GM19468 (cell line): ENCODE measurements at regions not wholly inside any gene's neighbourhood (a gene's known extent, or its start where the extent isn't known, plus 50 kb on each side); places are given as distances from the start of the nearest gene placed in this dataset.
"Not testable (repeated sequence)": the region's sequence is repeated elsewhere in the genome, so short reads cannot be mapped to it uniquely, and the experiment has no call there.

ENCODE experiments used
- ATAC-seq: cut with Tn5 transposase; IDR thresholded peaks from one replicate; pipeline ENCODE4 v1.9.1; 2021; ENCODE audit warnings: mild to moderate bottlenecking, moderate library complexity, moderate number of reproducible peaks; ENCODE audit not compliant: unreplicated experiment; ENCODE audit errors: extremely low read depth

DNA sequence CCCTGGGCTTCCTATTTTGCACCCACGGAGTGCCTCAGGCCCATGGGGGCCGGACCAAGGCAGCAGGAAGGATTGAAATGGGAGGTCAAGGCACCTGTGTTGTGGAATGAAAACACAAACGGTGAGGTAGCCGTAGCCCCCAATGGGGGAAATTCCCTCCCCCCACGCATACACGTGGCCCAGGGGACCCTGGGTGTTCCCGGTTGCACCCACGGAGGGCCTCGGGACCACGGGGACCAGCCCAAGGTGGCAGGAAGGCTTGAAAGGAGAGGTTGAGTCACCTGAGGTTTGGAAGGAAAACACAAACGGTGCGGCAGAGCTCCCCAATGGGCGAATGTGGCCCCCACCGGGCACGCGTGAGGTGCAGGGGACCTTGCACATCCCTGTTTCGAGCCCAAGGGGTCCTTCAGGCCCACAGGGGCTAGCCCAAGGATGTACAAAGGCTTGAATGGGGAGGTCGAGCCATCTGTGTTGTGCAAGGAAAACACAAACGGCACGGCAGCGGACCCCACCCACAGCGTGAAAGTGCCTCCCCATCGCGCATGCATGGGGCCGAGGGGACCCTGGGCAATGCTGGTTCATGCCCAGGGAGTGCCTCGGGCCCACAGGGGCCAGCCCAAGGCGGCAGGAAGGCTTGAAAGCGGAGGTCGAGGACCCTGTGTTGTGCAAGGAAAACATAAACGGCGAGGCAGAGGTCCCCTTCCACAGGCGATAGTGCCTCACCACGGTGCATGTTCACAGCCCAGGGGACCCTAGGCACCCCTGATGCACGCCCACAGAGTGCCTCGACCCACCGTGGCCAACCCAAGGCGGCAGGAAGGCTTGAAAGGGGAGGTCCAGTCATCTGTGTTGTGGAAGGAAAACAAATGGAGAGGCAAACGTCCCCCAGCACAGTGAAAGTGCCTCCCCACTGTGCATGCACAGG is 376.7 kb downstream of the ALG10 start:
- no peak for ATAC-seq

DNA sequence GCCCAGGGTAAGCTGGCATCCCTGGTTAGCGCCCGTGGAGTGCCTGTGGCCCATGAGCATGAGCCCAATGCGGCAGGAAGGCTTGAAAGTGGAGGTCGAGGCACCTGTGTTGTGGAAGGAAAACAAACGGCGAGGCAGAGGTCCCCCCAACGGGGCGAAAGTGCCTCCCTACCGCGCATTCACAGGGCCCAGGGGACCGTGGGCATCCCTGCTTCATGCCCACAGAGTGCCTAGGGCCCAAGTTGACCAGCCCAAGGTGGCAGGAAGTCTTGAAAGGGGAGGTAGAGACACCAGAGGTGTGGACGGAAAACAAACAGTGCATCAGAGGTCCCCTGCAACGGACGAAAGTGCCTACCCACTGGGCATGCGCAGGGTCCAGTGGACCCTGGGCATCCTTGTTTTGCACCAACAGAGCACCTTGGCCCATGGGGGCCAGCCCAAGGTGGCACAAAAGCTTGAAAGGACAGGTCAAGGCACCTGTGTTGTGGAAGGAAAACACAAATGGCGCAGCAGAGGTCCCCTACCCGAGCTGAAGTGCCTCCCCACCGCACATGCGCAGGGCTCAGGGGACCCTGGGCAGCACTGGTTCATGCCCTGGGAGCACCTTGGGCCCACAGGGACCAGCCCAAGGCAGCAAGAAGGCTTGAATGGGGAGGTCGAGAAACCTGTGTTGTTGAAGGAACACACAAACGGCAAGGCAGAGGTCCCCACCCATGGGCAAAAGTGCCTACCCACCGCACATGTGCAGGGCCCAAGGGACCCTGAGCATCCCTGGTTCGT is 377.5 kb downstream of the ALG10 start:
- ATAC-seq: no peak

DNA sequence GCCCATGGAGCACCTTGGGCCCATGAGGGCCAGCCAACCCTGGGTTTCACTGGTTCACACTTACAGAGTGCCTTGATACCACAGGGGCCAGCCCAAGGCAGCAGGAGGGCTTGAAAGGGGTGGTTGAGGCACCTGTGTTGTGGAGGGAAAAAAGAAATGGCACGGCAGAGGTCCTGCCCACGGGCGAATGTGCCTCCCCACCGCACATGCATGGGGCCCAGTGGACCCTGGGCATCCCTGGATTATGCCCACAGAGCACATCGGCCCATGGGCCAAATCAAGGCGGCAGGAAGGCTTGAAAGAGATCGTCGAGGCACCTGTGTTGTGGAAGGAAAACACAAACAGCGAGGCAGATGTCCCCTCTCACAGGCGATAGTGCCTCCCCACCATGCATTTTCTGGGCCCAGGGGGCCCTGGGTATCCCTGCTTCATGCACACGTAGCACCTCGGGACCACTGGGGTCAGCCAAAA is 378.1 kb downstream of the ALG10 start:
- ATAC-seq: no peak

DNA sequence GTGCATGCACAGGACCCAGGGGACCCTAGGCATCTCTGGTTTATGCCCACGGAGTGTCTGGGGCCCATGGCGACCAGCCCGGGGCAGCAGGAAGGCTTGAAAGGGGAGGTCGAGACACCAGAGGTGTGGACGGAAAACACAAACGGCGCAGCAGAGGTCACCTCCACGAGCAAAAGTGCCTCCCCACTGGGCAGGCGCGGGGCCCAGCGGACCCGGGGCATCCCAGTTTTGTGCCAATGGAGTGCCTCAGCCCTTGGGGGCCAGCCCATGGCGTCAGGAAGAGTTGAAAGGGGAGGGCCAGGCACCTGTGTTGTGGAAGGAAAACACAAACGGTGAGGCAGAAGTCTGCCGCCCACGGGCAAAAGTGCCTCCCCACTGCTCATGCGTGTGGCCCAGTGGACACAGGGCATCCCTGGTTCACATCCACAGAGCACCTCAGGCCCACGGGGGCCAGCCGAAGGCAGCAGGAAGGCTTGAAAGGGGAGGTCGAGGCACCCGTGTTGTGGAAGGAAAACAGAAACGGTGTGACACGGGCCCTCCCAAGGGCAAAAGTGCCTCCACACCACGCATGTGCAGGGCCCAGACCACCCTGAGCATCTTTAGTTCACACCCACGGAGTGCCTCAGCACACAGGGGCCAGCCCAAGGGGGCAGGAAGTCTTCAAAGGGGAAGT is 378.8 kb downstream of the ALG10 start:
- ATAC-seq: no peak

DNA sequence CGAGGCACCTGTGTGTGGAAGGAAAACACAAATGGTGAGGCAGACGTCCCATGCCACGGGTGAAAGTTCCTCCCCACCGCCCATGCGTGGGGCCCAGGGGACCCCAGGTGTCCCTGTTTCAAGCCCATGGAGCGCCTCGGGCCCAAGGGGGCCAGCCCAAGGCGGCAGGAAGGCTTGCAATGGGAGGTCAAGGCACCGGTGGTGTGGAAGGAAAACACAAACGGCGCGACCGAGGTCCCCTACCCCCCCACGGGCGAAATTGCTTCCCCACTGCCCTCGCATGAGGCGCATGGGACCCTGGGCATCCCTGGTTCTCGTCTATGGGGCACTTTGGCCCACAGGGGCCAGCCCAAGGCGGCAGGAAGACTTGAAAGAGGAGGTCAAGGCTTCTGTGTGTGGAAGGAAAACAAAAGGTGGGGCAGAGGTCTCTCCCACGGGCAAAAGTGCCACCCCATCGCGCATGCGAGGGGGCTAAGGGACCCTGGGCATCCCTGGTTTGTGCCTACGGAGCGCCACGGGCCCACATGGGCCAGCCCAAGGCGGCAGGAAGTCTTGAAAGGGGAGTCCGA is 379.4 kb downstream of the ALG10 start:
- no peak for ATAC-seq

DNA sequence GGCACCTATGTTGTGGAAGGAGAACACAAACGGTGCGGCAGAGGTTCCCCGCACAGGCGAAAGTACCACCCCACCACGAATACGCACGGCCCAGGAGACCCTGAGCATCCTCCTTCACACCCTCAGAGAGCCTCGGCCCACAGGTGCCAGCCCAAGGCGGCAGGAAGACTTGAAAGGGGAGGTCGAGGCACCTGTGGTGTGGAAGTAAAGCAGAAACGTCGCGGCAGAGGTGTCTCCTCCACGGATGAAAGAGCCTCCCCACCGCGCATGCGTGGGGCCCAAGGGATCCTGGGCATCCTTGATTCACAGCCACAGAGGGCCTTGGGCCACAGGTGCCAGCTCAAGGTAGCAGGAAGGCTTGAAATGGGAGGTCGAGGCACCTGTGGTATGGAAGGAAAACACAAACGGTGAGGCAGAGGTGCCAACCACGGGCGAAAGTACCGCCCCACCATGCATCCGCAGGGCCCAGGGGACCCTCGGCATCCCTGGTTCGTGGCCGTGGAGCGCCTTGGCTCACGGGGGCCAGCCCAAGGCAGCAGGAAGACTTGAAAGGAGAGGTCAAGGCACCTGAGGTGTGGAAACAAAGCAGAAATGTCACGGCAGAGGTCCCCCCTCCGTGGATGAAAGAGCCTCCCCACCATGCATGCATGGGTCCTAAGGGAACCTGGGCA is 380.1 kb downstream of the ALG10 start:
- ATAC-seq: no peak

DNA sequence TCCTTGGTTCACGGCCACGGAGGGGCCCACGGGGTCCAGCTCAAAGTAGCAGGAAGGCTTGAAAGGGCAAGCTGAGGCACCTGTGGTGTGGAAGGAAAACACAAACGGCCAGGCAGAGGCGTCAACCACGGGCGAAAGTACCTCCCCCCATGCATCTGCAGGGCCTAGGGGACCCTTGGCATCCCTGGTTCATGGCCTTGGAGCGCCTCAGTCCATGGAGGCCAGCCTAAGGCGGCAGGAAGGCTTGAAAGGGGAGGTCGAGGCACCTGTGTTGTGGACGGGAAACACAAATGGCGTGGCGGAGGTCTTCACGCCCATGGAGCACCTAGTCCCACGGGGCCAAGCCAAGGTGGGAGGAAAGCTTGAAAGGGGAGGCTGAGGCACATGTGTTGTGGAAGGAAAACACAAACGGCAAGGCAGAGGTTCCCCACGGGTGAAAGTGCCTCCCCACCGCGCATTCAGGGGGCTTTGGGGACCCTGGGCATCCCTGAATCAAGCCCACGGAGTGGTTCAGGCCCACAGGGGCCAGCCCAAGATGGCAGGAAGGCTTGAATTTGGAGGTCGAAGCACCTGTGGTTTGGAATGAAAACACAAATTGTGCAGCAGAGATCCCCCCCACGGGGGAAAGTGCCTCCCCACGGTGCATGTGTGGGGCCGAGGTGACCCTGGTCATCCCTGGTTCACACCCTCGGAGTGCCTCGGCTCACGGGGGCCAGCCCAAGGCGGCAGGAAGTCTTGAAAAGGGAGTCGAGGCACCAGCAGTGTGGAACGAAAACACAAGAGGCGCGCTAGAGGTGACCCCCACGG is 380.8 kb downstream of the ALG10 start:
- no peak for ATAC-seq

DNA sequence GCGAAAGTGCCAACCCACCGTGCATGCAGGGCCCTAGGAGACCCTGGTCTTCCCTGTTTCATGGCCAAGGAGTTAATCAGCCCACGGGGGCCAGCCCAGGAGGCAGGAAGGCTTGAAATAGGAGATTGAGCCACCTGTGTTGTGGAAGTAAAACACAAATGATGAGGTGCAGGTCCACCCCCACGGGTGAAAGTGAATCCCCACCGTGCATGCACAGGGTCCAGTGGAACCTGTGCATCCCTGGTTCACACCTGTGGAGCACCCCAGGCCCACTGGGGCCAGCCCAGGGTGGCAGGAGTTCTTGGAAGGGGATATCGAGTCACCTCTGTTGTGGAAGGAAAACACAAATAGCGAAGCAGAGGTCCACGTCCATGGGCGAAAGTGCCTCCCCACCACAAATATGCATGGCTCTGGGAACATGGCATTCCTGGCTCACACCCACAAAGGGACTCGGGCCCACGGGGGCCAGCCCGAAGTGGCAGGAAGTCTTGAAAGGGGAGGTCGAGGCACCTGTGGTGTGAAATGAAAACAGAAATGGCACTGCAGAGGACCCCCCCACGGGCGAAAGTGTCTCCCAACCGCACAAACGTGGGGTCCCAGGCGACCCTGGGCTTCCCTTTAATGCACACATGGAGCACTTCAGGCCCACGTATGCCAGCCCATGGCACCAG is 381.5 kb downstream of the ALG10 start:
- no peak for ATAC-seq

DNA sequence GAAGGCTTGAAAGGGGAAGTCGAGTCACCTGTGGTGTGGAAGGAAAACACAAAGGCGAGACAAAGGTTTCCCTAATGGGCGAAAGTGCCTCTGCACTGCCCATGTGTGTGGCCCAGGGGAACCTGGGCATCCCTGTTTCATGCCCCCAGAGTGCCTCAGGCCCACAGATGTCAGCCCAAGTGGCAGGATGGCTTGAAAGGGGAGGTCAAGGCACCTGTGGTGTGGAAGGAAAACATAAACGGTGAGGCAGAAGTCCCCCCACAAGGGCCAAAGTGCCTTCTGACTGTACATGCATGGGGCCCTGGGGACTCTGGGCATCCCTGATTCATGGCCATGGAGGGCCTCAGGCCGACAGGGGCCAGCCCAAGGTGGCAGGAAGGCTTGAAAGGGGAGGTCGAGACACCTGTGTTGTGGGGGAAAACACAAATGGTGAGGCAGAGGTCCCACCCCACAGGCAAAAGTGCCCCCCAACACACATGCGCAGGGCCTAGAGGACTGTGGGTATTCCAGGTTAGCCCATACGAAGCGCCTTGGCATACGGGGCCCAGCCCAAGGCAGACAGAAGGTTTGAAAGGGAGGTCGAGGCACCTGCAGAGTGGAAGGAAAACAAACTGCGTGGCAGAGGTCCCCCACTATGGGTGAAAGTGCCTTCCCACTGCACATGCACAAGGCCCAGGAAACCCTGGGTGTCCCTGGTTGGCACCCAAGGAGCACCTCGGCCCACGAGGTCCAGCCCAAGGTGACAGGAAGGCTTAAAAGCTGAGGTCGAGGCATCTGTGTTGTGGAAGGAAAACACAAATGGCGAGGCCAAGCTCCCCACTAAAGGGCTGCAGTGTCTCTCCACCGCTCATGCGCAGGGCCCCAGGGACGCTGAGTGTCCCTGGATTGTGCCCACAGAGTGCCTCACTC is 382.3 kb downstream of the ALG10 start:
- ATAC-seq: no peak

DNA sequence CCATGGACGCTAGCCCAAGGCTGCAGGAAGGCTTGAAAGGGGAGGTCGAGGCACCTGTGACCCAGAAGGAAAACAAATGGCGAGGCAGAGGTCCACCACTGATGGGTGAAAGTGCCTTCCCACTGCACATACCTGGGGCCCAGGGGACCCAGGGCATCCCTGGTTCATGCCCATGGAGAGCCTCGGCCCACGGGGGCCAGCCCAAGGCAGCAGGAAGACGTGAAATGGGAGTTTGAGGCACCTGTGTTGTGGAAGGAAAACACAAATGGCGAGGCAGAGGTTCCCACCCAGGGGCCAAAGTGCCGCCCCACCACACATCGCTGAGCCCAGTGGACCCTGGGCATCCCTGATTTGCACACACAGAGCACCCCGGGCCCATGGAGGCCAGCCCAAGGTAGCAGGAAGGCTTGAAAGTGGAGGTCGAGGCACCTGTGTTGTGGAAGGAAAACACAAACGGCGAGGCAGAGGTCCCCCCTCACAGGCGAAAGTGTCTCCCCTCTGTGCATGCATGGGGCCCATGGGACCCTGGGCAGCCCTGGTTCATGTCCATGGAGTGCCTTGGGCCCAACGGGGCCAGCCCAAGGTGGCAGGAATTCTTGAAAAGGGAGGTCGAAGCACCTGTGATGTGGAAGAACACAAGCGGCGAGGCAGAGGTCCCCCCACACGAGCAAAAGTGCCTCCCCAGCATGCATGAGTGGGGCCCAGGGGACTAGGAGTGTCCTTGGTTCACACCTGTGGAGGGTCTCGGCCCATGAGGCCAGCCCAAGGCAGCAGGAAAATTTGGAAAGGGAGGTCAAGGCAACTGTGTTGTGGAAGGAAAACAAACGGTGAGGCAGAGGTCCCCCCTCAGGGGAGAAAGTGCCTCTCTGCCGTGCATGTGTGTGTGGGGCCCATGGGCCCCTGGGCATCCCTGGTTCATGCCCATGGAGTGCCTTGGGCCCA is 383.3 kb downstream of the ALG10 start:
- ATAC-seq: no peak

DNA sequence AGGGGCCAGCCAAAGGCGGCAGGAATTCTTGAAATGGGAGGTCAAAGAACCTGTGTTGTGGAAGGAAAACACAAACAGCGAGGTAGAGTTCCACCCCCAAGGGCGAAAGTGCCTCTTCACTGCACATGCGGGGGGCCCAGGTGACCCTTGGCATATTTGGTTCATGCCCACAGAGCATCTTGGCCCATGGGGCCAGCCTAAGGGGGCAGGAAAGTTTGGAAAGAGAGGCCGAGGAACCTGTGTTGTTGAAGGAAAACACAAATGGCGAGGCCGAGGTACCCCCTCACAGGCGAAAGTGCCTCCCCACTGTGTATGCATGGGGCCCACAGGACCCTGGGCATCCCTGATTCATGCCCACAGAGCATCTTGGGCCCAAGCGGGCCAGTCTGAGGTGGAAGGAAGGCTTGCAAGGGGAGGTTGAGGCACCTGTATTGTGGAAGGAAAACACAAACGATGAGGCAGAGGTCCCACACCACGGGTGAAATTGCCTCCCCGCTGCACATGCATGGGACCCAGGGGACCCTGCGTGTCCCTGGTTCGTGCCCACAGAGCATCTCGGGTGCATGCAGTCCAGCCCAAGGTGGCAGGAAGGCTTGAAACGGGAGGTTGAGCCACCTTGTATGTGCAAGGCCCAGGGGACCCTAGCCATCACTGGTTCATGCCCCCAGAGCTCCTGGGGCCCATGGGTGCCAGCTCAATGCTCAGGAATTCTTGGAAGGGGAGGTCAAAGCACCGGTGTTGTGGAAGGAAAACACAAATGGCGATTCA is 384.1 kb downstream of the ALG10 start:
- ATAC-seq: no peak

DNA sequence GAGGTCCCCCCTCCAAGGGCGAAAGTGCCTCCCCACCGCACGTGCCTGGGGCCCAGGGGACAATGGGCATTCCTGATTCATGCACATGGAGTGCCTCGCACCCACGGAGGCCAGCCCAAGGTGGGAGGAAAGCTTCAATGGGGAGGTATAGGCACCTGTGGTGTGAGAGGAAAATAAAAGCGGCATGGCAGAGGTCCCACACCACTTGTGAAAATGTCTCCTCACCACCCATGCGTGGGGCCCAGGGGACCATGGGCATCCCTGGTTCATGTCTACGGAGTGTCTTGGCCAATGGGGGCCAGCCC is 384.7 kb downstream of the ALG10 start:
- no peak for ATAC-seq

DNA sequence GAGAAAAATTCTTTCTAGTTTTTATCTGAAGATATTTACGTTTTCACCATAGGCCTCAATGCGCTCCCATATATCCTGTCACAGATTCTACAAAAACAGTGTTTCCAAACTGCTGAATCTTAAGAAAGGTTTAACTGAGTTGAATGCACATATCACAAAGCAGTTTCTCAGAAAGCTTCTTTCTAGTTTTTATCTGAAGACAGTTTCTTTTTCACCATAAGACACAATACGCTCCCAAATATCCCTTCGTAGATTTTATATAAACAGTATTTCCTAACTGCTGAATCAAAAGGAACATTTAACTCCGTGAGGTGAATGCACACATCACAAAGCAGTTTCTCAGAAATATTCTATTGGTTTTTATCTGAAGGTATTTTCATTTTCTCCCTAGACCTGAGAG is 385.5 kb downstream of the ALG10 start:
- no peak for ATAC-seq

DNA sequence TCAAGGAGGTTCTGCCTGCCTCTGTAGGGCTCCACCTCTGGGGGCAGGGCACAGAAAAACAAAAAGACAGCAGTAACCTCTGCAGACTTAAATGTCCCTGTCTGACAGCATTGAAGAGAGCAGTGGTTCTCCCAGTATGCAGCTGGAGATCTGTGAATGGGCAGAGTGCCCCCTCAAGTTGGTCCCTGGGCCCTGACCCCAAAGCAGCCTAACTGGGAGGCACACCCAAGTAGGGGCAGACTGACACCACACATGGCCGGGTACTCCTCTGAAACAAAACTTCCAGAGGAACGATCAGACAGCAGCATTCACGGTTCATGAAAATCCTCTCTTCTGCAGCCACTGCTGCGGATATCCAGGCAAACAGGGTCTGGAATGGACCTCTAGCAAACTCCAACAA is 409.2 kb downstream of the ALG10 start:
- not testable (repeated sequence) for ATAC-seq
